ENCODE measurements at regions not wholly inside any gene's neighbourhood (a gene's known extent, or its start where the extent isn't known, plus 50 kb on each side); places are given as distances from the start of the nearest gene placed in this dataset.
A peak's percentile ranks its signal among the peaks of the same experiment; 100 is the strongest.

DNA sequence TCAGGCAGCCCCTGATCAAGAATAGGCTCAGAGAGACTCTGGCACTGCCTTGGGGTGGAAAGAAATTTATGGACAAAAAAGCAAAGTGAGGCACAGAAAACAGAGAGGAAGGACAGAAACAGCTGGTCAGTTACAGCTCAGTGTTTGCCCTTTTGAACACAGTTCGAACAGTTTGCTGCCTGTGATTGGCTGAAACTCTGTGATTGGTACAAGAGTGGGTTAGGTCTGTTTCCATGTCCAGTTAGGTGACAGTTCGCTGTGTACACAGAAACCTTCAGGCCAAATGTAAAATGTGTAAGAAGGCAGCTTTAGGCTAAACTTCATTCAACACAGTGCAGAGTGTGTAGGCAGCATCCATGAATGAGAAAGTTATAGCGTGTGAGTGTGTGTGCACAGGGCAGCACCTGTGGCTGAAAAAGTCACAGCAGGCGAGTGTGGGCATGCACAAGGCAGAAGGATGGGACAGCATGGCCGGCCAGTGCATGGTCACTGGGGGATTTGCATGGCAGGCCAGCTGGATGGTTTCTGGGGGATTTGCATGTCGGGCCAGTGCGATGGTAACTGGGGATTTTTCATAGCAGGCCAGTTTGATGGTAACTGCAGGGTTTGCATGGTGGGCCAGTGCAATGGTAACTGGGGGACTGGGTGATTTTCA, 75.4 kb upstream of the FRMD1 start:
- no peak for DNase-seq

GRCh38 chr6:168153553-168153952, 74.5 kb upstream of the FRMD1 start:
- DNase-seq = no peak

DNA sequence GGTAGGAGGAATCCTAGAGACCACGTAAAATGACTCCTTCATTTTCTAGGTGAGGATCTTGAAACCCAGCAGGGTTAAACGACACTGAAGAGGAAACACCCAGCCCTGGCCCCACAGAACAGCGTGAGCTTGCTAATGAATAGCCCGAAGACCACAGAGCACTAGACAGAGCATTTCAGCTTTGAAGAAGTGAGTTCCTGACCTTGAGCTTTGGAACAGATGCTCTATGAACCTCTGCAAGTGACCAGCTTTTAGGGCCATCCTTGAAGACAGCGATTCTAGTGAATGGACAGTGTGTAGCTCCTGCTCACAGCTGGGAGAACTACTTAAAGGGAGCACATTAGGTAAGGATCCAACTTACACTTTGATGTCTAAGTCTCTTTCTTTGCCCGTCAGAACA, 74.0 kb upstream of the FRMD1 start:
- DNase-seq = no peak

DNA sequence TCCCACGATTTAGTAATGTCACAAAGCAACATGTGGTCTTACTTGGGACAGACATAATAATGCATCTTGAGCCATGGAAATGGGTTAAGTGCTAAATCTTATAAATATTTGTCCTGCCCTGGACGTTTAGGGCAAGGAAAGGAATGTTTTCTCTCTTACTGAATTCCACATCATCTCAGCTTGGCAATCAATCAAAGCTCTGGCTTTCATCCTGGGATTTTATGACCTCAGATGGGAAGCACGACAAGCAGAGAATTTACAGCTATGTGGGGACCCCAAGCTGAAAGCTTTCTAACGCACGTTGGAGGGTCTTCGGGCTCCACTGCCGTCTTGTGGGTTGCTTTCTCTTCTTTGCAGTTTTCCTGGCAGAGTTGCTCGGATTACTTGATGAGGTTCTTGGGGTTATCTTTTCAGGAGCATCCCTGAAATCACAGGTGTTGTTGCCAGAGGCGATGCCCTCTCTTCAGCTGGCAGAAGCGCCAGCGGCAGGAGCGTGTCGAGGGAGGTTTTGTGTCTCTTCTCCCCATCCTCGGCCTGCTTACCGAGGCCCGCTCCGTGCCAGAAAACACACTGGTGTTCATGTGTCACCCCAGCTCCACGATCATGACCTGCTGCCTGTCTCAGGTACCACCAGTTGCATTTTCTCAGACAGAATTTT, 73.4 kb upstream of the FRMD1 start:
- no peak for DNase-seq

GRCh38 chr6:168150551-168151320, 71.7 kb upstream of the FRMD1 start:
- peak in 2 of 3 experiments; percentile 28 to 59 for DNase-seq

DNA sequence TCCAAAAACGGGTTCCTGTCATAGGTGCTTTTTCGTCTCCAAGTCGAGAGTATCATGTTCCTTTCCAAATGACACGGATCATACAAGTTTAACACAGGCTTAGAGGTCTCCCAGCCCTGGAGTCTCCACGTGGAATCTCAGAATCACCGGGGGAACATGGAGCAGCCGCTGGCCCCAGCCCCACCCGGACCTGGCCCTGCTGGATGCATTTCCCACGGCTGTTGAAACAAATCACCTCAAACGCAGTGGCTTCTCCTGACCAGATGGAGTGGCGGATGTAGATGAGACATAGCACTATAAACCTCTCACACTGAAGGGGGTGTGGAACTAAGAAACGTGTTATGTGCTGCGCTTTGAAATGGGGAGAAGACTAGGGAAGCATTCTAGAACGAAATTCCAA, 70.0 kb upstream of the FRMD1 start:
- DNase-seq = no peak

DNA sequence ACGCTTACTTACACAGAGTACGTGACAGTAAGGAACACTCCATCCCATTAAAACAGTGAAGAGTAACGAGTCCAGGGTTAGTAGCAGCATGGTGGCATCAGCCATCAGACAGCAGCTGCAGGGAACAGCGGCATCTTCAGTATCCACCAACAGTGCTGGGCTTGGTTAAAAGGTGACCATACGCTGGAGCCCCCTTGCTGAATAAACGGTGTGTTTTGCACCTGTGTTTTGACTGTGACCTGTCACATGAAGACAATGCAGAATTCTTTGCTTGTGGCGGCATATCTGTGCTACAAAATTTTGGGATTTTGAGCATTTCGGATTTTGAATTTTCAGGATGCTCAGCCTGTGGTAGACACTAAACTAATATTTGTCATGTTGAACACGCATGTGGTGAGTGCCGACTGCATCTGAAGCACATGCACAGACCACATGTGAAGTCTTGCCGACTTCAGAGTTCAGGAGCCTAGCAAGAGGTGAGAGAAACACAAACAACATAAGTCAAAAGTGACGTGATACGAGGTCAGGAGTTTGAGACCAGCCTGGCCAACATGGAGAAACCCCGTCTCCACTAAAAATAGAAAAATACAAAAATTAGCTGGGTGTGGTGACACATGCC, 69.3 kb upstream of the FRMD1 start:
- peak in 1 of 3 experiments; percentile 38 for DNase-seq

GRCh38 chr6:168147205-168147738, 68.3 kb upstream of the FRMD1 start:
- peak; percentile 81 to 97 (median 83) for DNase-seq

- DNase-seq = peak in 2 of 3 experiments; percentile 16 to 28
These were observed 67.0 kb upstream of the FRMD1 start for GRCh38 chr6:168145747-168146596.

DNA sequence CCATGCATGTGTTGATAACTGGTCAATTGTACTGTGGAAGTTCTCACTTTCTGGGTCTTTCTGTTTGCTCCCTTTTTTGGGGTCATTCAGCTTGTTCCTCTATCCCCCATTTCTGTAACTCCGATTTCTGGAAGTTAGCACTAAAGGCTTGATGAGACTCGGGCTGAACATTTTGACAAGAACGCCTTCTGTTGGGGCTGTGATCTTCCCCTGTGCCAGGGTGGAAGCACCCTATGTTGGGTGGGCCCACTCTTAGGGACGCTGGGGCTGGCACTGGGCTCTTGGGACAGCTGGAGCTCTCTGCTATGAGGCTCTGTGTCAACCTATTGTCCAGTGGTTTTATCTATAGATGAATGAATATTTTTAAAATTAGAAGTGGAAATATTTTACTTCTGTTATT, 60.1 kb upstream of the FRMD1 start:
- no peak for DNase-seq

DNA sequence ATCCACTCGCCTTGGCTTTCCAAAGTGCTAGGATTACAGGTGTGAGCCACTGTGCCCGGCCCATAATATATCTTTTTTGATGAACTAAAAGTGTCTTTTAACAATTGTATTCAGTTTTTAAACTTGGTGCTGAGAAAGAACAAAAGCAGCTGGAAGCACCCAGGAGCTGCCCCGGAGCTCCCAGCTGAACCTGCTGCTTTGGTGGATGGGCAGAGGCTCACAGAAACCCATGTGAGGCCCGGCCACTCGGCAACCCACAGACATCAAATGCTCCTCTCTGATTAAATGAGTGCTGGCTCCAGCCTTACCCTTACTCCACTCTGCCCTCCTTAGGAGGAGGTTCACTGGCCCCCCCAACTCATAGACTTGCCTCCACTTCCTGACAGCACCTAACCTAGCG, 59.4 kb upstream of the FRMD1 start:
- no peak for DNase-seq

GRCh38 chr6:168137024-168137423, 58.0 kb upstream of the FRMD1 start:
- DNase-seq = no peak

GRCh38 chr6:168136622-168137021, 57.6 kb upstream of the FRMD1 start:
- no peak for DNase-seq

DNA sequence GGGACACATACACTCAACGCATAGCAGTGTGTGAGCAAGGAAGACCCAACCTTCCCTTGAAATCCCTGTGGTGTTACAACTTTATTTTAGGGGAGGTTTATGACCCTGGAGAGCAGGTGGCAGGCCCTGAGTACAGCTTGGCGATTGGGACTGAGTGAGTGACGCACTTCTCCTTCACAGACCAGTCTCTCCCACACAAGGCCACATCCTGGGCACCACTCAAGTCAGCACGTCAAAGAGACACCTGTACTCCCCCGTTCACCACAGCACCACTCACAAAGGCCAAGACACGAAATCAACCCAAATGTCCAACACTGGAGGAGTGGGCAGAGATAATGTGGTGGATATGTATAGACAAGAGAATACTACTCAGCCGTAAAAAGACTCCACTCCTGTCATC, 57.0 kb upstream of the FRMD1 start:
- no peak for DNase-seq

GRCh38 chr6:168134560-168135201, 55.7 kb upstream of the FRMD1 start:
- peak in 2 of 3 experiments; percentile 34 to 58 for DNase-seq

- DNase-seq = peak in 1 of 3 experiments; percentile 30
These were observed 54.9 kb upstream of the FRMD1 start for GRCh38 chr6:168133687-168134559.

GRCh38 chr6:168133168-168133561, 54.2 kb upstream of the FRMD1 start:
- no peak for DNase-seq

DNA sequence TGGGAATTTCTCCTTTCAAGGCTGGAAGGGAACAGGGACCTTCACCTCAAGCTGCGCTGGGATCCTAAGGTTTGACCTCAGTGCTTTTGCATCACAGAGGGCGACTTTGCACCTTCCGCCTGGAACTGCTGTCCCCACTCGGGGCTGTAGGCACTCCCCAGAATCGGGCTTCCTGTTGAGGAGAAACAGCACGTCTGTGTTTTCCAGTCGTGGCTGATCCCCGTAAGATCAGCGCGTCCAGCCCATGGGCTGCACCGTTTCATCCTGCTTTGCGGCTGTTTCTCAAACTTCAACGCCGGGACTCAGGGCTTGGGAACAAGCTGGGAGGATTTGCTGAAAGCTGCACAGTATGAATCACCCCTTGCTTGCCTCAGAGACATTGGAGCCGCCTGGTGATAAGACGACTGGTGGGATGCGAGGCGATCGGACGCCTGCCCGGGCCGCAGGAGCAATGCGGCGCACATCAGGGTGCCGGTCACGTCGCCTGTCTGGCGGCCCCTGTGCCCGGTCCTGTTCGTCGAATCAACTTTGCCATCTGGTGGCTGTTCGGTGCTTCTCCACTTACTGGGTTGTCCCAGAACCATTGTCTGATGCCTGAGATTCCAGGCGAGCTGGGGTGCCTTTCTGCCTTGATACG, 53.6 kb upstream of the FRMD1 start:
- DNase-seq = peak in 1 of 3 experiments; percentile 12

DNA sequence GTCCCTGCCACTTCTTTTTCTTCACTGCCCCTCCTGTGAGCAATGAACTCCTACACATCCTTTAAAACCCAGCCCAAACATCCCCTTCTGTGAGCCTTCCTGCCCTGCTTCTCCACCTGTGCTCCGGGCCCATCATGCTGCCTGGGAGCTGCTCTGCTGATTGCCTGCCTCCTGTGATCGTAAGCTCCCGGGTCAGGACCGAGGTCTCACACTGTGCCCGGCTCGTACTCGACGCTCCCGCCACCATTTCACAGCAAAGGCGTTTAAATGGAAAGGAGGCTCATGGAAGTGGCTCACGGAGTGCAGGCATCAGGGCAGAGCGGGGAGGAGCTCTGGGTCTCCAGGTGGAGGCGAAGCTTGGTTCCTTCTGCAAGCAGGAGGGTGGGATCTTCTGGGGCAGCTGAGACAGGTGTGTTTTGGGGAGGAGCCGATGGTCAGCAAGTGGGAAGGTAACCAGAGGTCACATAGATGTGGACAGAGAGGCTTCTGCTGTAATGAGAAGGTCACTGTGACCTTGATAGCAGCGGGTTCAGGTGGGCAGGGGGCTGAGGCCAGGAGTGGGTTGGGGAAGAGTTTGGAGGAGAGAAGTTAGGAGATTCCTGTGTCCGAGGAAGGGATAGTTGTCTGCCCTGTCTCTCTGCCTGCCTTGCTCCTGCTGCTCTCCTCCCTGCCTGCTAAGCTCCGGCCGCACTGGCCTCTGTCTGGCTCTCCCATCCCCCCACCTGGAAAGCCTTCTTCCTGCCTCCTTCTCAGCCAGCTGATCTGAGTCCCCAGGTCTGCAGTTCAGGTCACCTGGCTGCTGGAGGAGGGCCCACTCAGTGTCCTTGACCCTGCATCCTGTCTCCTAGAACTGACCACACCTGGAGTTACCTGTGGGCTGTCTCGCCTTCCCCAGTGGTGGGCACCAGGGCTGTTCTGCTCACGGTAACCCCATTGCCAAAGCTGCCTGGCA, 52.7 kb upstream of the FRMD1 start:
- DNase-seq = no peak
